HG03571 (cell line): ENCODE measurements at regions not wholly inside any gene's neighbourhood (a gene's known extent, or its start where the extent isn't known, plus 50 kb on each side); places are given as distances from the start of the nearest gene placed in this dataset.

Experiments
- ATAC-seq: cut with Tn5 transposase; IDR thresholded peaks from one replicate; pipeline ENCODE4 v1.9.1; 2021; ENCODE audit not compliant: unreplicated experiment

DNA sequence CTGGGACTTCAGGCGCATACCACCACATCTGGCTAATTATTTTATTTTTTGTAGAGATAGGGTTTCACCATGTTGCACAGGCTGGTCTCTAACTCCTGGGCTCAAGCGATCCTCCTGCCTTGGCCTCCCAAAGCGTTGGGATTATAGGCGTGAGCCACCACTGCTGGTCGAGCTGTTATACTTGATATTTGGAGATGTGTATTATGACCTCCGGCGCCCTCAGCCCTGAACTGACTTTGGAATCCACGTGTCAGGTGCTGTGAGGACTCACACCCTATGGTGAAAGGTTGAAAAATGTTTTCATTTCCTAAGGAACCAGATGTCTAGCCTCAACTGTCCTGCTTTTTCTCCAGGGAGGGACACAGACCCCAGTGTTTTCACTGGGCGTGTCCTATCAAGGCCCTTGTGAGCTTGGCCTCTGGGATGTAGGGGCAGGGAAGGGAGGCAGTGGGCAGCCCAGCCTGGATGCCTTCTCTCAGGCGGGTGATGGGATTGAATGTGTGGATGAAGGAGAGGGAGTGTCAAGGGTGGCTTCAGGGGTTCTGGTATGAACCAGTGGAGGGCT is 56.4 kb upstream of the HAAO start:
- ATAC-seq = no peak

DNA sequence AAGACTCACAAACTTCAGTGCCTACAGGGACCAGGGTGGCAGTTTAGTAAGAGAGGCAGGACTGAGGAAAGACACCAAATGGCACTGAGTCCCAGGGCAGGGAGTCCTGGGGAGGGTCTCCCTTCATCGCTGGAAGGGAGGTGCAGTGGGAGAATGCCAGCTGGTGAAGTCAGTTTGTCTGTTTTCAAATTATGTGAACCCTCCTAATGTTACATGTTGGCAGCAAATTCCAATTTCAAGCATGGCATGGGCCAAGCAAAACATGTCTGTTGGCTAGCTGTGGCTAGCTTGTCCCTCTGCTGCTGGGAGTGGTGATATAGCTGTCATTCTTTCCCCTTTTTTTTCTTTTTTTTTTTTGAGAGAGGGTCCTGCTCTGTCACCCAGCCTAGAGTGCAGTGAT is 55.9 kb upstream of the HAAO start:
- ATAC-seq = no peak

DNA sequence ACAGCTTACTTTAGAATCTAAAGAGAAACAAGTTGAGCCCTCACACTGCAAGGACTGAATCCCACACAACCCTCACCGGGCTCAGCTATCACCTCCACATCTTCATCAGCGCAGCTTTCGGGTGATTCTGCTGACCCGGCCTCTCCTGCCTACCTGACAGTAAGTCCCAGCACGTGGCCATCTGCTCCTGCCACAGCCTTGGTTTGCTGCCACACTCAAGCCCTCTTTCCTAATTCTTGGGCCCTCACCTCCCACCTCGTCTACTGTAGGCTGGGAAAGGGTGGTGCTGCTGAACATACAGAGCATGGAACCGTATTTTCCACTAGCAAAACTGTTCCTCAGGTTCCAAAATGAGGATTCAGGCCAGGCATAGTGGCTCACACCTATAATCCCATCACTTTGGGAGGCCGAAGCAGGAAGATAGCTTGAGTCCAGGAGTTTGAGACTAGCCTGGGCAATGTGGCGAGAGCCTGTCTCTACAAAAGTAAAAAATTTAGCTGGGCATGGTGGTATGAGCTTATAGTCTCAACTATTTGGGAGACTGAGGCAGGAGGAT is 55.3 kb upstream of the HAAO start:
- ATAC-seq = no peak

DNA sequence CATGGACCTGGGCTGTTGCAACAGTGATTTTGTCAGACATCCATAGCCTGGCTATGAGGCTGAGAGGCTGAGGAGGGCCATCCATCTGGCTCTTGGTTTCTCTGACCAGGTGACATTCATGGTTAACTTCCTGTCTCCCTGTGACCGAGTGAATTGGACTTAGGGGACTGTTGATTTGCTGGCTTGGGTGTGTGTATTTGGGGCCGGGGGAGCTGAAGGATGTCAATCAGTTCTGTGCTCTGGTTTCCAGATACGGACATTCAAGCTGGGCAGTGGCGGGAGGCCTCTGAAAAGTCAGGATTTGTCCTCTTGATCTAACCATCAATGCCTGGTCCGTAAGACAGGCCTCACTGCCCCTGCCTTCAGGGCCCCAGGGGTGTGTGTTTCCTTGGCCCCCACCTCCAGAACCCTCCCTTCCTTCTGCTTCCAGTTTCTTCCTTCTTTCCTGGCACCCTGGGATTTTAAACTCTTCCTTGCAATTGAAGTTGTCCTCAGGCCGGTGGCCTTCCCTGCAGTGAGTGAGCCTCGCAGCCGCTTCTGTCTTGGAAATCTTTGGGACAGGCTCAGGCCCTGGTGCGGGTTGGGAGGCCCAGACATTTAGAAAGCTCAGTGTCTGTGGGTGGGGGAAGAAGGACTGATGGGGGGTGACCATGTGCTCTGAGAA is 54.7 kb upstream of the HAAO start:
- no peak for ATAC-seq

DNA sequence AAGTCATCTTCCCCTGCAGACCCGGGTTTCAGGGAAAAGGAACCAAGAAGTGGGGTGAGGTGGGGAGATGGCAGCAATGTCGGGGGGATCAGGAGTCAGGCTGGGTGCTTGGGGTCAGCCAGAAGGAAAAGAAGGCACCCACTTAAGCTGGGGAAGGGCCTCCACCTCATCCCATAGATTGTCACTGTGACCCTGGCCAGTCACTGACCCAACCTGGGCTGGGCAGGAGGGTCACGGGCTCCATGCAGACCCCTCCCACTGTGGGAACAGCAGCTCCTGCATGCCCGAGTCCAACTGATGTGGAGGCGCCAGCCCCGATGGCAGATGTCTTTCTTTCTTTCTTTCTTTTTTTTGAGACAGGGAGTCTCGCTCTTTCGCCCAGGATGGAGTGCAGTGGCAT is 53.6 kb upstream of the HAAO start:
- no peak for ATAC-seq

DNA sequence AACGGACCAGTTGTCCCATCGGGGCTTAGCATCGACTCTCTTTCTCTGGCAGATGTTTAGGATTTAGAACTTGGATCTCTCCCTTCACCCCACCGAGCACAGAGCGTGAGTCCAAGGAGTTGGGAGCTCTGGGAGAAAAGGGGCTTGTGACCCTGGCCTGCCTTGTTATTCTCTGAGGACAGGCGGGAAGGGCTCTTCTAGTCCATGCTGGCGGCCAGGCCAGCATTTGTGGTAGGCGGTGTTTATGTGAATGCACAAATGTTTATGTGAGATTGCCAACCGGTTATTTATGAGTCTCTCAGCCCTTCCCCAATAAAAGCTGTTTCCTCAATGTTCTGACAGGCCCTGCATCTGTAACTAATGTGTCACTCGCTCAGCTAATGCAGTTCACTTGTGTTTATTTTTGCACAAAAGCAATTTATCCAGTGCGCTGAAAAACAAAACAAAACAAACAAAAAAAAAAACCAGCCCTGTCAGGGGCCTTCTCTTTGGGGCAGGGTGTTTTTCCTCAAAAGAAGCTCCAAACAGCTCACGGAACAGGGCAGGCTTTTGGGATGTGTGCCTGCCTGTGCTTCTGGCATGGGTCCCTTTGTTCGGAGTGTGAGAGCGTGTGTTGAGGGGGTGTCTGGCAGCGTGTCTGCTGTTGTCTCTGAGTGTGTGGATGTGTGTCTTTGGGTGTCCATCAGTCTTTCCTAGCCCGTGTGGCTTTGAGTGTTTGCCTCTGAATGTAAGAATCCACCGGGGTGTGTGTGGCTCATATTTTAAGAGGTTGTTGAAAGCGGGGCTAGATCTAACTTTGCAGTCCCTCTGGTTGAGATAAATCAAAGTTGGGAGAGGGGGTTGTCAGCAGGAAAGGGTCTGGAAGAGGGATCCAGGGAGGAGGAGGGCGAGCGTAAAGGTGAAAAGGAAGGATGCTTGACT is 52.8 kb upstream of the HAAO start:
- ATAC-seq = no peak

DNA sequence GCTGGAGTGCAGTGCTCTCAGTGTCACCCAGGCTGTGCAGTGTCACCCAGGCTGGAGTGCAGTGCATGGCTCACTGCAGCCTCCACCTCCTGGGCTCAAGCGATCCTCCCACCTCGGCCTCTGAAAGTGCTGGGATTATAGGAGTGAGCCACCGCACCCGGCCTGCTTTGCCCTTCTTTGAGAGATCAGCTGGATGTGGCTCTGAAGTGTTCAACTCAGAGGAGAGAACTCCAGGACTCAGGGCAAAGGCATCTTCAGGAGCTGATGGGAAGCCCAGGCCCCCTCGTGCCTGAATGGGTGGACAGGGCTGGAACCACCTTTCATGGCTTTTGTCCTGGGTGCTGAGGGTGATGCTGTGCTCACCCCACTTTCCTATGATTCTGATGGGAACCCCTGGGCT is 52.0 kb upstream of the HAAO start:
- ATAC-seq = no peak

DNA sequence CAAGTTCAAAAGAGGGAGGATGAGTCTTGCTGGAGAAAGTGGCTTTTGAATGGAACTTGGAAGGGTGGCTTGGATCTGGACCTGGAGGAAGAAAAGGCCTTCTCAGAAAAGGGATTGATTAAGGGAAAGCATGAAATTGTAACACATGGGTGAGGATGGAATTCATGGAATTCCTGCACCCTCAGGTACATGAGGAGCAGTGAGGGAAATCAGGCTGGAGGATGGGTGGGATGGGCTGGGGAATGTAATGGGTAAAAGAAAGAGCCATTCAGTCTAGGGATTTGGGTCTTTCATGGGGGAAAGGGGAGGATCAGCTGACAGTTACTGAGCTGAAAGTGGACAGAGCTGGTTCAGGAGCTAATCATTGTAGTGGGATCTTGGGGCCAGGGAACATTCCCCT is 51.2 kb upstream of the HAAO start:
- ATAC-seq = no peak

DNA sequence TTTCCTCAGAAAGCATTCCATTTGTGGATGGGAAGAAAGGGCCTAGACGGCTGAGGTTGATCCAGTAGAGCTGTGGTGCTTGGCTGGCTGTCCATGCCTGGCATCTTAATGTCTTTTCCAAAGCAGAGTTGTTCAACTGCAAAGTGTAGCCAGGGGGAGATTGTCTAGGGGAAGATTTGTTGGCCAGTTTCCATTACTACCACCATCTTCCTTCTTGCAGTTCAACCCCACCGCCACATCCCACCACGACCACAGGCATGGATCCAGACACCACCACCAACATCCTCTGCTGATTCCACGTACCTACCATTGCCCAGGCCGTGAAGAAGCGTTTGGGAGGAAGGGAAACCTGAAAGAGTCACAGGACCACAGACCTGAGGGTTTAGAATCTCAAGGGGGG is 50.7 kb upstream of the HAAO start:
- no peak for ATAC-seq

DNA sequence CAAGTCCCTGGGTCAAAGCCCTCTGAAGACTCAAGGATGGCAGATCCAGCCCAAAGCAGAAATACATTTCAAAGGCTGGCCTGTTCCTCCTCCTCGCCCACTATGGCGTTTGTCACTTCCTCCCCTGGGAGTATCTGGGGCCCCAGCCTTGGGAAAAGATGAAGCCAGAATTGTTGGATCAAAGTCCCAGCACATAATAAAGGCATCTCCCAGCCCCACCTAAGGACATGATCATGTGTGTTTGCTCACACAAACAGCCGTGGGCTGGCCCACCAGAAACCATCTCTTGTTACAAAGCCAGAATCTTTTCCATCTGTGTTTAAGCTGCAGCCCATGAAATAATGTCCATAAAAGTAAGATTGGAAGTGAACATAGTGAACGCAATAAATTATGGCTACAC is 50.1 kb upstream of the HAAO start:
- no peak for ATAC-seq
